Thoracic aorta (tissue), 2 donors: ENCODE measurements at regions not wholly inside any gene's neighbourhood (a gene's known extent, or its start where the extent isn't known, plus 50 kb on each side); places are given as distances from the start of the nearest gene placed in this dataset.

Experiments used
- ATAC-seq: fragments of 150-250 bp; one replicate; pipeline ENCODE4 v1.8.0; 2017; ENCODE audit warnings: low read depth; ENCODE audit not compliant: insufficient number of reproducible peaks, low FRiP score
- DNase-seq: peaks from one replicate; pipeline ENCODE4 v3.0.0-alpha.2; 2020; ENCODE audit warnings: low spot score
- H3K27ac ChIP-seq, 2 donors: fragments of 200-600 bp; sonication (generic); 1 replicate in 1 of 2; 2 replicates in 1 of 2; pipeline ENCODE4 v1.5.1; 2016; ENCODE audit warnings: mild to moderate bottlenecking in 2 of 2, moderate library complexity in 2 of 2
- H3K27me3 ChIP-seq: fragments of 200-600 bp; sonication (generic); replicated peaks from 2 replicates; pipeline ENCODE4 v1.6.0; 2016; ENCODE audit warnings: mild to moderate bottlenecking; ENCODE audit not compliant: insufficient read depth
- H3K36me3 ChIP-seq: fragments of 200-600 bp; sonication (generic); one replicate; pipeline ENCODE4 v1.5.1; 2016
- H3K4me1 ChIP-seq, 2 donors: fragments of 200-600 bp; sonication (generic); 1 replicate in 1 of 2; 2 replicates in 1 of 2; pipeline versions ENCODE4 v1.5.1 to v1.6.0; 2016; ENCODE audit warnings: low read depth in 2 of 2, mild to moderate bottlenecking in 1 of 2; ENCODE audit not compliant: control insufficient read depth in 1 of 2
- H3K4me3 ChIP-seq: fragments of 200-600 bp; sonication (generic); 2 replicates; pipeline ENCODE4 v1.5.1; 2016; ENCODE audit warnings: mild to moderate bottlenecking
- H3K9me3 ChIP-seq: fragments of 200-600 bp; sonication (generic); 2 replicates; pipeline ENCODE4 v1.5.1; 2016
- TF ChIP-seq, protein P1 (sequence below): fragments of 200-600 bp; sonication (generic); IDR thresholded peaks from one replicate; pipeline ENCODE4 v1.5.1; 2019; ENCODE audit warnings: antibody characterized with exemption

DNA sequence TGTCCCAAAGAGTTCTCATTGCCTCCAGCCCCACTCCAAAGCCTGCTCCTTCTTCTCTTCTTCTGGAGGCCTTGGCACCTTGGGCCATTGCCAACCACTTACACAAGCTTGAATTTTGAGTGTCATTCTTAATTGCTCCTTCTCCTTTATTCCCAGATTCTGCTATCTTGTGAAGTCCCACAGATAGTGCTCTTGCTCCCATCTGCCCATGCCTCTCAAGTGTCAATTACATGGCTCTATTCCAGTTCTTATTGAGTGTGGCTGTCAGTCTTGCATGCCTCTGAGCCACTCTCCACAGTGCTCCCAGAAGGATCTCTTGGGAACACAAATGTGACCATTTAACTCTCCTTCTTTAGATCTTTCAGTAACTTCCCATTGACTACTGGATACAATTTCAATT is 117.3 kb upstream of the SFRP2 start:
- H3K36me3 ChIP-seq = no peaks in the 10 kb centered on the region
- no peak overlapping the region for H3K4me3 ChIP-seq
- H3K27me3 ChIP-seq = no peaks in the 10 kb centered on the region
- TF ChIP-seq, protein P1, sequence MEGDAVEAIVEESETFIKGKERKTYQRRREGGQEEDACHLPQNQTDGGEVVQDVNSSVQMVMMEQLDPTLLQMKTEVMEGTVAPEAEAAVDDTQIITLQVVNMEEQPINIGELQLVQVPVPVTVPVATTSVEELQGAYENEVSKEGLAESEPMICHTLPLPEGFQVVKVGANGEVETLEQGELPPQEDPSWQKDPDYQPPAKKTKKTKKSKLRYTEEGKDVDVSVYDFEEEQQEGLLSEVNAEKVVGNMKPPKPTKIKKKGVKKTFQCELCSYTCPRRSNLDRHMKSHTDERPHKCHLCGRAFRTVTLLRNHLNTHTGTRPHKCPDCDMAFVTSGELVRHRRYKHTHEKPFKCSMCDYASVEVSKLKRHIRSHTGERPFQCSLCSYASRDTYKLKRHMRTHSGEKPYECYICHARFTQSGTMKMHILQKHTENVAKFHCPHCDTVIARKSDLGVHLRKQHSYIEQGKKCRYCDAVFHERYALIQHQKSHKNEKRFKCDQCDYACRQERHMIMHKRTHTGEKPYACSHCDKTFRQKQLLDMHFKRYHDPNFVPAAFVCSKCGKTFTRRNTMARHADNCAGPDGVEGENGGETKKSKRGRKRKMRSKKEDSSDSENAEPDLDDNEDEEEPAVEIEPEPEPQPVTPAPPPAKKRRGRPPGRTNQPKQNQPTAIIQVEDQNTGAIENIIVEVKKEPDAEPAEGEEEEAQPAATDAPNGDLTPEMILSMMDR = no peak
- ATAC-seq (no peak), DNase-seq (no peak)
- no peaks in the 10 kb centered on the region for H3K4me1 ChIP-seq
- H3K9me3 ChIP-seq = no peaks in the 10 kb centered on the region
- no peak overlapping the region for H3K27ac ChIP-seq

GRCh38 chr4:153905231-153905630 is 116.3 kb upstream of the SFRP2 start:
- Histone ChIP-seq H3K9me3 (no peaks in the 10 kb centered on the region), H3K36me3 (no peaks in the 10 kb centered on the region), H3K4me3 (no peak overlapping the region), H3K27ac (no peak overlapping the region), H3K27me3 (no peaks in the 10 kb centered on the region), H3K4me1 (no peaks in the 10 kb centered on the region)
- DNase-seq (no peak), ATAC-seq (no peak)
- TF ChIP-seq, protein P1 = no peak

GRCh38 chr4:153904011-153904410 is 115.1 kb upstream of the SFRP2 start:
- no peak overlapping the region for H3K4me3 ChIP-seq
- ATAC-seq (no peak), DNase-seq (no peak)
- TF ChIP-seq, protein P1 = no peak
- H3K9me3 ChIP-seq = no peaks in the 10 kb centered on the region
- no peak overlapping the region for H3K27ac ChIP-seq
- H3K4me1 ChIP-seq = no peaks in the 10 kb centered on the region
- H3K36me3 ChIP-seq = no peaks in the 10 kb centered on the region
- no peaks in the 10 kb centered on the region for H3K27me3 ChIP-seq

- H3K4me1 ChIP-seq = no peaks in the 10 kb centered on the region
- TF ChIP-seq, protein P1 = no peak
- no peak for DNase-seq
- no peaks in the 10 kb centered on the region for H3K36me3 ChIP-seq
- no peak overlapping the region for H3K27ac ChIP-seq
- H3K9me3 ChIP-seq = no peaks in the 10 kb centered on the region
- no peaks in the 10 kb centered on the region for H3K27me3 ChIP-seq
- no peak overlapping the region for H3K4me3 ChIP-seq
- ATAC-seq = no peak
These were observed 112.3 kb upstream of the SFRP2 start for GRCh38 chr4:153901220-153901619.

DNA sequence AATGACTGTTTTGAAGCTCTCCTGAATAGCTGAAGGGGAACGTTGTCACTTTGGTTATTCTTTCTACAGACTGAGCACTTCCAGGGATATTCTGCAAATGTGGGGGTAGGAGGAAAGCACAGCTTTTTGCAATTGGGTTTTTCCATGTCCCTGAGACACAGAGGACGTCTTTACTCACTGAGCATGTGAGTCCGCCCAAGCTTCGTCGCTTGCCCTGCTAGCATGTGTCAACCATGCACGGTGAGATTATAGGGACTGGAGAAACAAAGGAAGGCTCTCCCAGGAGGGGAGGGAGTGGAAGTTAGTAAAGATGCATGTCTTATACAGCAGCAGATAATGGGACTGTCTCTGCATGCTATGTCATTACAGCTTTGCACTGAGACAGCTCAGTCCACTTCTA is 111.5 kb upstream of the SFRP2 start:
- Histone ChIP-seq H3K27me3 (no peaks in the 10 kb centered on the region), H3K4me1 (no peaks in the 10 kb centered on the region), H3K36me3 (no peaks in the 10 kb centered on the region), H3K27ac (no peak overlapping the region), H3K4me3 (no peak overlapping the region), H3K9me3 (no peaks in the 10 kb centered on the region)
- DNase-seq = no peak
- TF ChIP-seq, protein P1 = no peak
- no peak for ATAC-seq
